Sigmoid colon (tissue), 6 donors: ENCODE measurements at regions not wholly inside any gene's neighbourhood (a gene's known extent, or its start where the extent isn't known, plus 50 kb on each side); places are given as distances from the start of the nearest gene placed in this dataset.

ENCODE experiments used
- DNase-seq: peaks from one replicate; pipeline ENCODE4 v3.0.0-alpha.2; 2019
- H3K27ac ChIP-seq, 4 donors: fragments of 200-600 bp; sonication (generic); one replicate each; pipeline ENCODE4 v1.5.1; 2016 to 2019; ENCODE audit warnings: mild to moderate bottlenecking in 1 of 4
- H3K27me3 ChIP-seq, 3 donors: fragments of 200-600 bp; sonication (generic); one replicate each; pipeline ENCODE4 v1.5.1; 2019; ENCODE audit warnings: mild to moderate bottlenecking in 1 of 3
- H3K36me3 ChIP-seq, 4 donors: fragments of 200-600 bp; sonication (generic); one replicate each; pipeline ENCODE4 v1.5.1; 2016 to 2019
- H3K4me1 ChIP-seq, 4 donors: fragments of 200-600 bp; sonication (generic); one replicate each; pipeline ENCODE4 v1.5.1; 2017 to 2019
- H3K4me3 ChIP-seq, 4 donors: fragments of 200-600 bp; sonication (generic); one replicate each; pipeline ENCODE4 v1.5.1; 2017 to 2019; ENCODE audit warnings: mild to moderate bottlenecking in 2 of 4, moderate library complexity in 1 of 4
- H3K9me3 ChIP-seq, 4 donors: fragments of 200-600 bp in 3 of 4; sonication (generic) in 3 of 4; one replicate each; pipeline versions ENCODE4 v1.5.1 to v1.6.1; 2013 to 2019
- CTCF ChIP-seq, 4 experiments: fragments of 450-650 bp in 3 of 4; fragments of 200-600 bp in 1 of 4; IDR thresholded peaks; one replicate each; pipeline ENCODE4 v1.5.1; 2016 to 2019; ENCODE audit warnings: antibody characterized with exemption in 4 of 4, mild to moderate bottlenecking in 3 of 4, moderate library complexity in 2 of 4
- EP300 ChIP-seq, 4 donors: sonication (generic); formaldehyde crosslinking; IDR thresholded peaks; one replicate each; pipeline ENCODE4 v1.6.1; 2017; ENCODE audit warnings: antibody characterized with exemption in 4 of 4
- POLR2A ChIP-seq, 2 donors: fragments of 450-650 bp; IDR thresholded peaks; one replicate each; pipeline ENCODE4 v1.6.1; 2016; ENCODE audit warnings: antibody characterized with exemption in 2 of 2, mild to moderate bottlenecking in 2 of 2, moderate library complexity in 2 of 2
- POLR2AphosphoS5 ChIP-seq, 4 donors: sonication (generic); formaldehyde crosslinking; IDR thresholded peaks; one replicate each; pipeline ENCODE4 v1.6.1; 2017; ENCODE audit warnings: antibody characterized with exemption in 4 of 4
- WGBS, 2 donors: extraction: QIAGEN DNeasy Blood & Tissue Kit; methylation state at CpG; one replicate each; pipeline ENCODE4 v1.1.7; 2013; 5-methylcytosine and 5-hydroxymethylcytosine counted together
- intact Hi-C: fragments of 100-400 bp; cut with DNase I; formaldehyde crosslinking; loops from one replicate; pipeline ENCODE4 v1.15.1; 2023
- donor health status: healthy with polysubstance abuse.
- donor health status: healthy.

GRCh38 chr4:38290366-38290765, 330.2 kb downstream of the PTTG2 start:
- TF ChIP-seq POLR2A (IDR thresholded peaks at IDR 0.05) (no peak), CTCF (IDR thresholded peaks at IDR 0.05) (no peak), POLR2AphosphoS5 (IDR thresholded peaks at IDR 0.05) (no peak), EP300 (IDR thresholded peaks at IDR 0.05) (no peak)
- intact Hi-C loops = no loop called here
- 52 to 77% methylated on average over 3 of the region's 3 CpGs for WGBS, 2 donors

GRCh38 chr4:38290914-38291313, 330.7 kb downstream of the PTTG2 start:
- intact Hi-C loops = no loop called here
- Histone ChIP-seq H3K27ac (no peak overlapping the region), H3K27me3 (no peaks in the 10 kb centered on the region), H3K36me3 (no peaks in the 10 kb centered on the region), H3K9me3 (no peaks in the 10 kb centered on the region), H3K4me3 (no peak overlapping the region), H3K4me1 (no peaks in the 10 kb centered on the region)
- TF ChIP-seq EP300 (IDR thresholded peaks at IDR 0.05) (no peak), POLR2A (IDR thresholded peaks at IDR 0.05) (no peak), CTCF (IDR thresholded peaks at IDR 0.05) (no peak), POLR2AphosphoS5 (IDR thresholded peaks at IDR 0.05) (no peak)
- no peak for DNase-seq
- WGBS, 2 donors = 82 to 89% methylated on average over 1 of the region's 1 CpG

More at GRCh38 chr4:38290366-38290765, 330.2 kb downstream of the PTTG2 start:
- Histone ChIP-seq H3K4me3 (no peak overlapping the region), H3K27ac (no peak overlapping the region), H3K27me3 (no peaks in the 10 kb centered on the region), H3K36me3 (no peaks in the 10 kb centered on the region), H3K9me3 (no peaks in the 10 kb centered on the region), H3K4me1 (no peaks in the 10 kb centered on the region)
- DNase-seq = no peak

- intact Hi-C loops = no loop called here
- TF ChIP-seq CTCF (IDR thresholded peaks at IDR 0.05) = no peak
- no peak for TF ChIP-seq EP300 (IDR thresholded peaks at IDR 0.05)
- TF ChIP-seq POLR2AphosphoS5 (IDR thresholded peaks at IDR 0.05) = no peak
- no peak for TF ChIP-seq POLR2A (IDR thresholded peaks at IDR 0.05)
- Histone ChIP-seq H3K27ac (no peak overlapping the region), H3K4me1 (no peaks in the 10 kb centered on the region), H3K27me3 (no peaks in the 10 kb centered on the region), H3K36me3 (no peaks in the 10 kb centered on the region), H3K9me3 (no peaks in the 10 kb centered on the region), H3K4me3 (no peak overlapping the region)
- no peak for DNase-seq
- WGBS, 2 donors = 89 to 93% methylated on average over 1 of the region's 1 CpG
These were observed 332.3 kb downstream of the PTTG2 start for GRCh38 chr4:38292529-38292928.

GRCh38 chr4:38294238-38294637, 334.0 kb downstream of the PTTG2 start:
- peaks cover 0 to 4% (median 2%) of the 10 kb centered on the region in 4 donors for H3K9me3 ChIP-seq
- H3K36me3 ChIP-seq = no peaks in the 10 kb centered on the region
- WGBS, 2 donors = 94 to 98% methylated on average over 1 of the region's 1 CpG
- H3K27me3 ChIP-seq = no peaks in the 10 kb centered on the region
- DNase-seq = no peak
- TF ChIP-seq EP300 (IDR thresholded peaks at IDR 0.05) (no peak), CTCF (IDR thresholded peaks at IDR 0.05) (no peak), POLR2A (IDR thresholded peaks at IDR 0.05) (no peak), POLR2AphosphoS5 (IDR thresholded peaks at IDR 0.05) (no peak)
- intact Hi-C loops = no loop called here
- no peaks in the 10 kb centered on the region for H3K4me1 ChIP-seq
- no peak overlapping the region for H3K27ac ChIP-seq
- H3K4me3 ChIP-seq = no peak overlapping the region

GRCh38 chr4:38297061-38297460, 336.9 kb downstream of the PTTG2 start:
- Histone ChIP-seq H3K4me3 (no peak overlapping the region), H3K27me3 (no peaks in the 10 kb centered on the region), H3K4me1 (no peaks in the 10 kb centered on the region), H3K27ac (no peak overlapping the region), H3K36me3 (no peaks in the 10 kb centered on the region), H3K9me3 (peaks cover 0 to 6% (median 3%) of the 10 kb centered on the region in 4 donors)
- TF ChIP-seq POLR2AphosphoS5 (IDR thresholded peaks at IDR 0.05) (no peak), POLR2A (IDR thresholded peaks at IDR 0.05) (no peak), CTCF (IDR thresholded peaks at IDR 0.05) (no peak), EP300 (IDR thresholded peaks at IDR 0.05) (no peak)
- no peak for DNase-seq
- intact Hi-C loops = no loop called here
- WGBS, 2 donors = 94 to 95% methylated on average over 3 of the region's 3 CpGs
